ENCODE measurements at regions not wholly inside any gene's neighbourhood (a gene's known extent, or its start where the extent isn't known, plus 50 kb on each side); places are given as distances from the start of the nearest gene placed in this dataset.

DNA sequence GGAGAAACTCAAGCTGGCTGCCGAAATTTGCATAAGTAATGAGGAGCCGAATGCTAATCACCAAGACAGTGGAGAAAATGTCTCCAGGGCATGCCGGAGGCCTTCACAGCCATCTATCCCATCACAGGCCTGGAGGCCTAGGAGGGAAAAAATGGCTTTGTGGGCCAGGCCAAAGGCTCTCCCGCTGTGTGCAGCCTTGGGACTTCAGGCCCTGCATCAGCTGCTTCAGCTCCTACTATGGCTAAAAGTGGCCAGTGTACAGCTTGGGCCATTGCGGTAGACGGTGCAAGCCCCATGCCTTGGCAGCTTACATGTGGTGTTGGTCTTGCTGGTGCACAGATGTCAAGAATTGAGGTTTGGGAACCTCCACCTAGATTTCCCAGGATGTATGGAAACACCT is 162.6 kb upstream of the FAM47A start:
- no TSS peak for BruUV-seq (replicated peaks)
- intact Hi-C loops (cut with micrococcal nuclease), result no loop called here
- Histone ChIP-seq H2AFZ (ENCODE audit: low read depth, low read length, poor library complexity, severe bottlenecking) (no peak overlapping the region), H3K27me3 (ENCODE audit: insufficient read depth, low read length) (no peaks in the 10 kb centered on the region), H3K79me2 (ENCODE audit: insufficient read depth, low read length) (no peaks in the 10 kb centered on the region), H3K36me3 (ENCODE audit: control insufficient read depth in 1 of 2, insufficient read depth in 2 of 2, low read length in 2 of 2) (no peaks in the 10 kb centered on the region), H3K4me2 (ENCODE audit: low read length) (no peak overlapping the region), H3K27ac (ENCODE audit: low read depth, low read length) (no peak overlapping the region), H3K9me2 (ENCODE audit: insufficient read depth) (no peaks in the 10 kb centered on the region), H3K9ac (ENCODE audit: low read length) (no peak overlapping the region), H3K4me3 (replicated peaks in 1 of 2; ENCODE audit: low read depth in 1 of 2, low read length in 2 of 2) (no peak overlapping the region), H3K4me1 (ENCODE audit: control insufficient read depth in 1 of 2, insufficient read depth in 2 of 2, low read length in 2 of 2) (no peaks in the 10 kb centered on the region), H3K9me3 (ENCODE audit: control insufficient read depth in 1 of 2, insufficient read depth in 1 of 2, low read depth in 1 of 2, low read length in 2 of 2) (no peaks in the 10 kb centered on the region), H4K20me1 (ENCODE audit: insufficient read depth) (no peaks in the 10 kb centered on the region)
- ATAC-seq, result no peak
- CTCF ChIA-PET, result no interaction called here
- RAD21 ChIA-PET (ENCODE audit: low non-redundant PET in 1 of 2, low total read pairs in 2 of 2, uncharacterized antibody in 2 of 2, unreplicated experiment in 2 of 2), result no interaction called here
- no peak for DNase-seq (ENCODE audit: low read depth, low spot score)
- POLR2A ChIA-PET, result no interaction called here
- TF ChIP-seq FOSL1 (IDR thresholded peaks at IDR 0.05; ENCODE audit: low read depth) (no peak), JUND (IDR thresholded peaks at IDR 0.05) (no peak), CBX3 (IDR thresholded peaks at IDR 0.05; ENCODE audit: low read depth) (no peak), POLR2A (IDR thresholded peaks at IDR 0.05; ENCODE audit: borderline replicate concordance, extremely low read depth, insufficient read depth, insufficient read length) (no peak), YY1 (IDR thresholded peaks at IDR 0.05; ENCODE audit: extremely low read depth, insufficient replicate concordance, low read depth, low read length) (no peak), REST (IDR thresholded peaks at IDR 0.05; ENCODE audit: low read depth) (no peak), POLR2AphosphoS5 (IDR thresholded peaks at IDR 0.05; ENCODE audit: low read depth, low read length) (no peak), SIN3A (IDR thresholded peaks at IDR 0.05; ENCODE audit: low read depth) (no peak), SP1 (IDR thresholded peaks at IDR 0.05; ENCODE audit: low read depth) (no peak), CTCF (IDR thresholded peaks at IDR 0.05 in 2 of 3, conservative IDR thresholded peaks at IDR 0.05 in 1 of 3; ENCODE audit: borderline replicate concordance in 1 of 3, insufficient read depth in 1 of 3, low read depth in 2 of 3, low read length in 2 of 3) (no peak), EZH2 (IDR thresholded peaks at IDR 0.05) (no peak), EZH2phosphoT487 (IDR thresholded peaks at IDR 0.05; ENCODE audit: borderline replicate concordance) (no peak), ELF1 (IDR thresholded peaks at IDR 0.05; ENCODE audit: borderline replicate concordance, low read depth) (no peak), EGR1 (IDR thresholded peaks at IDR 0.05; ENCODE audit: low read depth) (no peak), TCF7L2 (IDR thresholded peaks at IDR 0.05; ENCODE audit: borderline replicate concordance, extremely low read depth, insufficient read depth, insufficient read length) (no peak), CEBPB (IDR thresholded peaks at IDR 0.05; ENCODE audit: low read depth) (no peak), SRF (IDR thresholded peaks at IDR 0.05; ENCODE audit: low read depth) (no peak), ZNF274 (IDR thresholded peaks at IDR 0.05; ENCODE audit: low read depth, low read length) (no peak)
- TF ChIP-seq, protein P1, sequence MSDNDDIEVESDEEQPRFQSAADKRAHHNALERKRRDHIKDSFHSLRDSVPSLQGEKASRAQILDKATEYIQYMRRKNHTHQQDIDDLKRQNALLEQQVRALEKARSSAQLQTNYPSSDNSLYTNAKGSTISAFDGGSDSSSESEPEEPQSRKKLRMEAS (IDR thresholded peaks at IDR 0.05), result no peak

Measured in HCT116 (cell line).